A673 (cell line): ENCODE measurements at regions not wholly inside any gene's neighbourhood (a gene's known extent, or its start where the extent isn't known, plus 50 kb on each side); places are given as distances from the start of the nearest gene placed in this dataset.

ENCODE experiments used
- BruUV-seq: library from RNA; stranded (reverse); fragments of 400-500 nt; replicated peaks from 2 replicates; lab custom pipeline; 2021; lab: Mats Ljungman, UMichigan
- CTCF ChIA-PET: fragments of 300-600 bp; sonication (Branson Sonifier 250); formaldehyde crosslinking; loops from one replicate; lab custom pipeline; 2022; ENCODE audit warnings: antibody characterized with exemption; lab: Charles Lee
- POLR2A ChIA-PET: fragments of 300-600 bp; sonication (Branson Sonifier 250); formaldehyde crosslinking; loops from one replicate; lab custom pipeline; 2022; ENCODE audit warnings: antibody characterized with exemption; ENCODE audit not compliant: low non-redundant PET; lab: Charles Lee
- DNase-seq: peaks from one replicate; pipeline ENCODE4 v3.0.0-alpha.2; 2015; ENCODE audit warnings: low spot score
- H3K27ac ChIP-seq: fragments of 200-600 bp; sonication (generic); 2 replicates; pipeline ENCODE4 v1.5.1; 2016; ENCODE audit warnings: mixed run types, low read depth, mild to moderate bottlenecking, mixed read lengths, antibody characterized with exemption, low read length; ENCODE audit not compliant: poor library complexity, severe bottlenecking
- H3K27me3 ChIP-seq: fragments of 200-600 bp; sonication (generic); replicated peaks from 2 replicates; pipeline ENCODE4 v1.6.1; 2017; ENCODE audit warnings: mixed run types, low read depth, mild to moderate bottlenecking, mixed read lengths, antibody characterized with exemption, low read length; ENCODE audit not compliant: insufficient read depth, poor library complexity
- H3K36me3 ChIP-seq: fragments of 200-600 bp; sonication (generic); 2 replicates; pipeline ENCODE4 v1.6.1; 2016; ENCODE audit warnings: mixed run types, mild to moderate bottlenecking, mixed read lengths, antibody characterized with exemption, low read length; ENCODE audit not compliant: insufficient read depth, poor library complexity, severe bottlenecking
- H3K4me1 ChIP-seq: fragments of 200-600 bp; sonication (generic); 2 replicates; pipeline ENCODE4 v1.6.1; 2017; ENCODE audit warnings: mixed run types, mild to moderate bottlenecking, mixed read lengths, antibody characterized with exemption, low read length; ENCODE audit not compliant: insufficient read depth, poor library complexity, severe bottlenecking
- H3K4me3 ChIP-seq: fragments of 200-600 bp; sonication (generic); 2 replicates; pipeline ENCODE4 v1.5.1; 2016; ENCODE audit warnings: low read depth, mixed run types, mild to moderate bottlenecking, mixed read lengths, low read length; ENCODE audit not compliant: poor library complexity, severe bottlenecking
- H3K9me3 ChIP-seq: fragments of 200-600 bp; sonication (generic); 2 replicates; pipeline ENCODE4 v1.6.1; 2016; ENCODE audit warnings: mixed run types, low read depth, mild to moderate bottlenecking, mixed read lengths, antibody characterized with exemption, low read length; ENCODE audit not compliant: poor library complexity, severe bottlenecking
- EZH2 ChIP-seq: fragments of 200-600 bp; sonication (generic); IDR thresholded peaks from 2 replicates; pipeline ENCODE4 v1.6.1; 2017; ENCODE audit warnings: borderline replicate concordance, low read depth, mild to moderate bottlenecking, mixed read lengths, antibody characterized with exemption, low read length; ENCODE audit not compliant: poor library complexity, severe bottlenecking
- intact Hi-C: fragments of 100-400 bp; cut with micrococcal nuclease; formaldehyde crosslinking; loops from one replicate; pipeline ENCODE4 v1.10.0; 2022; ENCODE audit not compliant: unreplicated experiment
- TF ChIP-seq, protein P1 (sequence below): fragments of 300-800, 200-600 bp; sonication (generic); conservative IDR thresholded peaks from 2 replicates; pipeline ENCODE4 v1.5.1; 2017; ENCODE audit warnings: low read depth, mild to moderate bottlenecking, antibody characterized with exemption, low read length, moderate library complexity, mixed read lengths

DNA sequence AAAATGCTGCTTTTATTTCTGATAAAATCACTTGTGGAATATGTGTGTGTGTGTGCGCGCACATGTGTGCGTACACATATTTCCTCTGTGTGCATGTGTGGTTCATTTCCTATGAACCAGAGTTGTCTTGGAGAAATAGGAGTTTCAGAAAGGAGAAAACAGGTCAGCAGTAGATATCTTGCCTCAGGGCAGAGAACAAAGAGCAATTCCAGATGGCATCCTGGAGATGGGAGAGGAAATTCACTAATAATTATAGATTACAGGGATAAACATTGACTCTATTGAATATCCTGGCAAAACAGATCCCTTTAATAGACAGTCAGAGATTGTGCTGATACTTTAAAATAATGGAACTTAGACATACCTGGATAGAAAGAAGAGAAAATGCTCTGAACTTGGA lies 298.0 kb downstream of the TRIB2 start:
- no TSS peak for BruUV-seq
- no peak overlapping the region for H3K4me3 ChIP-seq
- POLR2A ChIA-PET = interaction anchor here (0.6 kb wide), 1 partner anchor 15 kb away, joined by 3 read pairs; no protein-coding TSS in a partner anchor
- intact Hi-C loops = no loop called here
- TF ChIP-seq, protein P1, sequence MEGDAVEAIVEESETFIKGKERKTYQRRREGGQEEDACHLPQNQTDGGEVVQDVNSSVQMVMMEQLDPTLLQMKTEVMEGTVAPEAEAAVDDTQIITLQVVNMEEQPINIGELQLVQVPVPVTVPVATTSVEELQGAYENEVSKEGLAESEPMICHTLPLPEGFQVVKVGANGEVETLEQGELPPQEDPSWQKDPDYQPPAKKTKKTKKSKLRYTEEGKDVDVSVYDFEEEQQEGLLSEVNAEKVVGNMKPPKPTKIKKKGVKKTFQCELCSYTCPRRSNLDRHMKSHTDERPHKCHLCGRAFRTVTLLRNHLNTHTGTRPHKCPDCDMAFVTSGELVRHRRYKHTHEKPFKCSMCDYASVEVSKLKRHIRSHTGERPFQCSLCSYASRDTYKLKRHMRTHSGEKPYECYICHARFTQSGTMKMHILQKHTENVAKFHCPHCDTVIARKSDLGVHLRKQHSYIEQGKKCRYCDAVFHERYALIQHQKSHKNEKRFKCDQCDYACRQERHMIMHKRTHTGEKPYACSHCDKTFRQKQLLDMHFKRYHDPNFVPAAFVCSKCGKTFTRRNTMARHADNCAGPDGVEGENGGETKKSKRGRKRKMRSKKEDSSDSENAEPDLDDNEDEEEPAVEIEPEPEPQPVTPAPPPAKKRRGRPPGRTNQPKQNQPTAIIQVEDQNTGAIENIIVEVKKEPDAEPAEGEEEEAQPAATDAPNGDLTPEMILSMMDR = no peak
- TF ChIP-seq EZH2 = no peak
- CTCF ChIA-PET = no interaction called here
- H3K9me3 ChIP-seq = no peaks in the 10 kb centered on the region
- H3K36me3 ChIP-seq = no peaks in the 10 kb centered on the region
- peaks cover 4% of the 10 kb centered on the region for H3K27me3 ChIP-seq
- no peak for DNase-seq
- no peaks in the 10 kb centered on the region for H3K4me1 ChIP-seq
- H3K27ac ChIP-seq = no peak overlapping the region

DNA sequence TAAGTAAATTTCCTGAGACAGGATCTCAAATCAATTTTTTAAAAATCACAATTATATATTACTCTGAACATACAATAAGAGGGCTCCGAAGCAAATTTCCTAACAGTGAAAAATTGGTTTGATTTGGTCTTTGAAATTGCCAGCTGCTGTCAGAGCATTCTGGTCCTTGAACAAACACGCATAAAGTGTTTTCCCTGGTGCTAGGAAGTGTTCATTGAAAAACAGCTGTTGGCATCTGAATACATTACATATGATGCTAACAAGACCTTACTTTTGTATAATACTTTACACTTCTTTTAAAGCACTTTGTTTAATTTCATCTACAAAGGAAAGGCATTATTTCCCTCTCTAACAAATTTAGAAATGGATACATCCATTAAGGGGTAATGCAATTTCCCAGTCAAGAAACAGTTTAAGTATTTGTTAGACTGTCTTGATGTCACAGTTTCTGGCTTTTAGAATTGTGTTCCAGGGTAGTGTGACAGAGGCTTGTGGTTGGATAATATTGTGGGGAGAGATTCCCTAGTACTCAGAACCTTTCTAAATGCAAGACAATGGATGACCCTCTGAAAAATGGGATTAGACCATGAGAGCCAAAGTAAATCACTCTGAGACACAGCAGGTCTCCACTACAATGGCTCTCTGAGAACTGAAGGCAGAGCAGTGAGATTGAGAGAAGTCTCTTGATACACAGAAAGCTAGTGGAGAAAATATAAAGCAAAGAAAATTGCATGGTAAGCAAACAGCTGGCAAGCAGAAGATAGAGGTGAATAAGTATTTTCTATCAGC lies 299.0 kb downstream of the TRIB2 start:
- Histone ChIP-seq H3K4me1 (peaks cover under 1% of the 10 kb centered on the region), H3K9me3 (no peaks in the 10 kb centered on the region), H3K27ac (no peak overlapping the region), H3K27me3 (peaks cover 4% of the 10 kb centered on the region), H3K36me3 (no peaks in the 10 kb centered on the region), H3K4me3 (no peak overlapping the region)
- ChIA-PET POLR2A (interaction anchor here (0.6 kb wide), 1 partner anchor 16 kb away, joined by 3 read pairs; no protein-coding TSS in a partner anchor), CTCF (no interaction called here)
- intact Hi-C loops = no loop called here
- BruUV-seq = no TSS peak
- TF ChIP-seq EZH2 = no peak
- no peak for DNase-seq

DNA sequence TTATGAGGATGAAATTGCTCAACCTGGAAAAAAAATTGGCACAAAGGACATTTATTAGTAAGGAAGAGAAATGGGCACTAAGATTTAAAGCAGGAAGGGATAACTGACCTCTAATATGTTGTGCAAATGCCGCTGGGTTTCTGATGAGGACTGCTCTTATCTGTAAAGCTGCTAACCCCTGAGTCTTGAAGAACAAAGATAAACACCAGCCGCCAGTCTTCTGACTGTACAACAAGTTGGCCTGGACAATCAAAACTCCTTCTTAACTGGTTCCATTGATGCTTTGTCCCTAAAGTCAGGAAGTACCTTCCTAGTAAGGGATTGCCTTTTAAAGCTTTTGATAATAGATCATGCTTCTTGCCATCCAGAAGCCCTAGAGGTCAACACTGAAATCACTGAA lies 301.8 kb downstream of the TRIB2 start:
- no peak for TF ChIP-seq EZH2
- TF ChIP-seq, protein P1 = no peak
- BruUV-seq = no TSS peak
- H3K4me1 ChIP-seq = peaks cover 10% of the 10 kb centered on the region
- DNase-seq = no peak
- ChIA-PET CTCF (no interaction called here), POLR2A (no interaction called here)
- peaks cover 4% of the 10 kb centered on the region for H3K27me3 ChIP-seq
- intact Hi-C loops = no loop called here
- no peak overlapping the region for H3K4me3 ChIP-seq
- H3K36me3 ChIP-seq = no peaks in the 10 kb centered on the region
- no peak overlapping the region for H3K27ac ChIP-seq
- no peaks in the 10 kb centered on the region for H3K9me3 ChIP-seq
